ENCODE measurements at regions not wholly inside any gene's neighbourhood (a gene's known extent, or its start where the extent isn't known, plus 50 kb on each side); places are given as distances from the start of the nearest gene placed in this dataset.

DNA sequence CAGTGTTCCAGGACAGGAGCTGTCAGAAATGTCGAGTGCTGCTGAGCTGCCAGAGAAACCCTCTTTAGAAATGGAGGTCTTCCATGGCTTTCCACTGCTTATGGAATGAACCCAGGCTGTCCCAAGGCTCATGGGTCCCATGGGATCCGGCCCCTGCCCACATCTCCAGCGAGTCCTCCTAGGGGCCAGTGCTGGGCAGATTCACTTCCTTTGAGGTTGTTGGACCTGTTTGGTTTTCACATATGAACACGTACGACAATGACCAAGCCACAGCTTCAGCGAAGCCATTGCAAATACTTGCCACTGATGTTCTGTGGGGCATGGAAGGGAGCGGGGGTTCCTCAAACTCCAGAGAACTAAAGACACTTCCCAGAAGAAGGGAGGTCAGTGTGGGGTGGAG, 483.3 kb downstream of the TBC1D22A start:
- peaks cover 0 to 9% (median 4%) of the 10 kb centered on the region in 3 donors for H3K27me3 ChIP-seq (ENCODE audit: insufficient read depth in 3 of 3, low read length in 2 of 3)
- no peak for TF ChIP-seq CTCF (IDR thresholded peaks at IDR 0.05)
- intact Hi-C loops (cut with DNase I), result no loop called here

GRCh38 chr22:47245286-47245685, 482.8 kb downstream of the TBC1D22A start:
- Histone ChIP-seq H3K9me3 (no peaks in the 10 kb centered on the region), H3K27ac (no peak overlapping the region), H3K4me3 (no peak overlapping the region), H3K27me3 (ENCODE audit: insufficient read depth in 3 of 3, low read length in 2 of 3) (peaks cover 0 to 5% (median 4%) of the 10 kb centered on the region in 3 donors), H3K4me1 (no peaks in the 10 kb centered on the region), H3K36me3 (ENCODE audit: insufficient read depth in 1 of 2, low read depth in 1 of 2) (no peaks in the 10 kb centered on the region)
- DNase-seq, result no peak
- WGBS, 3 donors, result 78 to 82% (median 80%) methylated on average over 3 of the region's 3 CpGs
- TF ChIP-seq CTCF (IDR thresholded peaks at IDR 0.05), result no peak
- no peak for ATAC-seq
- intact Hi-C loops (cut with DNase I), result no loop called here

More for the DNA sequence above, 483.3 kb downstream of the TBC1D22A start:
- no peak overlapping the region for H3K27ac ChIP-seq
- H3K9me3 ChIP-seq, result no peaks in the 10 kb centered on the region
- H3K4me3 ChIP-seq, result no peak overlapping the region
- 88 to 93% (median 89%) methylated on average over 7 of the region's 7 CpGs for WGBS, 3 donors
- no peaks in the 10 kb centered on the region for H3K36me3 ChIP-seq (ENCODE audit: insufficient read depth in 1 of 2, low read depth in 1 of 2)
- no peaks in the 10 kb centered on the region for H3K4me1 ChIP-seq
- ATAC-seq, result no peak
- DNase-seq, result no peak

- no peaks in the 10 kb centered on the region for H3K4me1 ChIP-seq
- peaks cover 0 to under 1% (median 0%) of the 10 kb centered on the region in 3 donors for H3K27me3 ChIP-seq (ENCODE audit: insufficient read depth in 3 of 3, low read length in 2 of 3)
- H3K36me3 ChIP-seq (ENCODE audit: insufficient read depth in 1 of 2, low read depth in 1 of 2), result no peaks in the 10 kb centered on the region
- DNase-seq (no peak), ATAC-seq (no peak)
- WGBS, 3 donors, result 66 to 84% (median 77%) methylated on average over 10 of the region's 10 CpGs
- intact Hi-C loops (cut with DNase I), result no loop called here
- H3K27ac ChIP-seq, result no peak overlapping the region
- H3K4me3 ChIP-seq, result no peak overlapping the region
- H3K9me3 ChIP-seq, result no peaks in the 10 kb centered on the region
- no peak for TF ChIP-seq CTCF (IDR thresholded peaks at IDR 0.05)
Observed at GRCh38 chr22:47240116-47240515, 477.7 kb downstream of the TBC1D22A start.

- WGBS, 3 donors, result 61 to 64% (median 64%) methylated on average over 6 of the region's 6 CpGs
- Histone ChIP-seq H3K36me3 (ENCODE audit: insufficient read depth in 1 of 2, low read depth in 1 of 2) (no peaks in the 10 kb centered on the region), H3K4me1 (no peaks in the 10 kb centered on the region), H3K4me3 (no peak overlapping the region), H3K27ac (no peak overlapping the region), H3K9me3 (no peaks in the 10 kb centered on the region), H3K27me3 (ENCODE audit: insufficient read depth in 3 of 3, low read length in 2 of 3) (no peaks in the 10 kb centered on the region)
- ATAC-seq, result no peak
- intact Hi-C loops (cut with DNase I), result no loop called here
- DNase-seq, result no peak
- no peak for TF ChIP-seq CTCF (IDR thresholded peaks at IDR 0.05)
Observed at GRCh38 chr22:47239474-47239860, 477.0 kb downstream of the TBC1D22A start.

GRCh38 chr22:47238690-47239473, 476.4 kb downstream of the TBC1D22A start:
- Histone ChIP-seq H3K4me1 (no peaks in the 10 kb centered on the region), H3K27me3 (ENCODE audit: insufficient read depth in 3 of 3, low read length in 2 of 3) (no peaks in the 10 kb centered on the region), H3K36me3 (ENCODE audit: insufficient read depth in 1 of 2, low read depth in 1 of 2) (no peaks in the 10 kb centered on the region), H3K9me3 (peaks cover 4% of the 10 kb centered on the region), H3K27ac (no peak overlapping the region), H3K4me3 (no peak overlapping the region)
- TF ChIP-seq CTCF (IDR thresholded peaks at IDR 0.05), result no peak
- WGBS, 3 donors, result 29 to 42% (median 30%) methylated on average over 10 of the region's 10 CpGs
- intact Hi-C loops (cut with DNase I), result no loop called here
- DNase-seq (no peak), ATAC-seq (no peak)

Measured in psoas muscle (tissue), 7 donors.